OCI-LY7 (cell line): ENCODE measurements at regions not wholly inside any gene's neighbourhood (a gene's known extent, or its start where the extent isn't known, plus 50 kb on each side); places are given as distances from the start of the nearest gene placed in this dataset.

Experiments used
- BruUV-seq: library from RNA; stranded (reverse); fragments of 400-500 nt; replicated peaks from 2 replicates; lab custom pipeline; 2021; lab: Mats Ljungman, UMichigan
- CTCF ChIA-PET: fragments of 300-600 bp; sonication (Branson Sonifier 250); formaldehyde crosslinking; loops from one replicate; lab custom pipeline; 2022; ENCODE audit warnings: antibody characterized with exemption; ENCODE audit not compliant: unreplicated experiment; lab: Charles Lee
- POLR2A ChIA-PET: fragments of 300-600 bp; sonication (Branson Sonifier 250); formaldehyde crosslinking; loops from one replicate; lab custom pipeline; 2022; ENCODE audit warnings: antibody characterized with exemption; lab: Charles Lee
- DNase-seq: peaks from one replicate; pipeline ENCODE4 v3.0.0-alpha.2; 2015; ENCODE audit warnings: low spot score
- H2AFZ ChIP-seq: fragments of 200-600 bp; sonication (generic), shearing (Covaris generic); 2 replicates; pipeline ENCODE4 v1.6.1; 2014; ENCODE audit warnings: mild to moderate bottlenecking, antibody characterized with exemption, low read length, moderate library complexity
- H3K27ac ChIP-seq: fragments of 200-600 bp; sonication (generic); 2 replicates; pipeline ENCODE4 v1.5.1; 2014; ENCODE audit warnings: mixed run types, low read depth, mild to moderate bottlenecking, moderate library complexity, low read length, inconsistent platforms; ENCODE audit not compliant: poor library complexity, severe bottlenecking
- H3K36me3 ChIP-seq: fragments of 200-600 bp; sonication (generic); 2 replicates; pipeline ENCODE4 v1.6.1; 2014; ENCODE audit warnings: mild to moderate bottlenecking, antibody characterized with exemption, low read length, moderate library complexity, mixed read lengths; ENCODE audit not compliant: insufficient read depth
- H3K4me1 ChIP-seq: fragments of 200-600 bp; sonication (generic); 2 replicates; pipeline ENCODE4 v1.5.1; 2014; ENCODE audit warnings: mild to moderate bottlenecking, low read length; ENCODE audit not compliant: insufficient read depth, poor library complexity, severe bottlenecking
- H3K4me2 ChIP-seq: fragments of 200-600 bp; sonication (generic); 2 replicates; pipeline ENCODE4 v1.6.1; 2014; ENCODE audit warnings: mild to moderate bottlenecking, low read length
- H3K4me3 ChIP-seq: fragments of 200-600 bp; sonication (generic); 2 replicates; pipeline ENCODE4 v1.5.1; 2014; ENCODE audit warnings: mild to moderate bottlenecking, low read depth, low read length; ENCODE audit not compliant: poor library complexity, severe bottlenecking
- H3K79me2 ChIP-seq: fragments of 200-600 bp; sonication (generic); 2 replicates; pipeline ENCODE4 v1.6.1; 2016; ENCODE audit warnings: low read depth, mild to moderate bottlenecking, low read length, moderate library complexity, mixed read lengths; ENCODE audit not compliant: insufficient read depth
- H3K9me2 ChIP-seq: fragments of 200-600 bp; sonication (generic); 2 replicates; pipeline ENCODE4 v1.6.1; 2016; ENCODE audit warnings: mild to moderate bottlenecking, low read length, mixed read lengths; ENCODE audit not compliant: insufficient read depth
- H3K9me3 ChIP-seq: fragments of 200-600 bp; sonication (generic); 2 replicates; pipeline ENCODE4 v1.6.1; 2014; ENCODE audit warnings: mild to moderate bottlenecking, mixed run types, low read length, mixed read lengths
- H4K20me1 ChIP-seq: fragments of 200-600 bp; sonication (generic); 2 replicates; pipeline ENCODE4 v1.6.1; 2014; ENCODE audit warnings: mild to moderate bottlenecking, antibody characterized with exemption, low read length, moderate library complexity, mixed read lengths; ENCODE audit not compliant: insufficient read depth
- CTCF ChIP-seq: fragments of 200-600 bp; sonication (generic); conservative IDR thresholded peaks from 2 replicates; pipeline ENCODE4 v1.5.1; 2014; ENCODE audit warnings: mild to moderate bottlenecking, antibody characterized with exemption, low read length, moderate library complexity, mixed read lengths
- EZH2phosphoT487 ChIP-seq: fragments of 200-600 bp; sonication (generic); IDR thresholded peaks from 2 replicates; pipeline ENCODE4 v1.6.1; 2018; ENCODE audit warnings: low read depth, borderline replicate concordance, mild to moderate bottlenecking, mixed run types, antibody characterized with exemption, low read length, moderate library complexity, mixed read lengths
- intact Hi-C: fragments of 100-400 bp; cut with micrococcal nuclease; formaldehyde crosslinking; loops from one replicate; pipeline ENCODE4 v1.10.0; 2022; ENCODE audit not compliant: unreplicated experiment

GRCh38 chr5:135217669-135218485, 181.2 kb downstream of the MACROH2A1 start:
- Histone ChIP-seq H3K4me1 (no peaks in the 10 kb centered on the region), H3K9me3 (no peaks in the 10 kb centered on the region), H3K4me3 (no peak overlapping the region), H3K27ac (no peak overlapping the region), H3K9me2 (no peaks in the 10 kb centered on the region), H3K79me2 (no peaks in the 10 kb centered on the region), H3K36me3 (no peaks in the 10 kb centered on the region), H4K20me1 (no peaks in the 10 kb centered on the region), H2AFZ (no peak overlapping the region), H3K4me2 (no peak overlapping the region)
- intact Hi-C loops = loop anchor here (5.0 kb wide), 1 partner anchor 114 kb away; no protein-coding TSS in a partner anchor
- no peak for TF ChIP-seq EZH2phosphoT487
- TF ChIP-seq CTCF = peak; percentile 56
- no peak for DNase-seq
- POLR2A ChIA-PET = no interaction called here
- CTCF ChIA-PET = interaction anchor here (0.6 kb wide), 1 partner anchor 79 kb away, joined by 3 read pairs; no protein-coding TSS in a partner anchor
- BruUV-seq = no TSS peak

- Histone ChIP-seq H2AFZ (no peak overlapping the region), H3K27ac (no peak overlapping the region), H3K4me2 (no peak overlapping the region), H3K4me3 (no peak overlapping the region), H3K79me2 (no peaks in the 10 kb centered on the region), H3K9me2 (no peaks in the 10 kb centered on the region), H3K36me3 (no peaks in the 10 kb centered on the region), H3K4me1 (no peaks in the 10 kb centered on the region), H3K9me3 (no peaks in the 10 kb centered on the region), H4K20me1 (no peaks in the 10 kb centered on the region)
- BruUV-seq = no TSS peak
- ChIA-PET CTCF (interaction anchor here (1.2 kb wide), 1 partner anchor 300 kb away, joined by 3 read pairs; no protein-coding TSS in a partner anchor), POLR2A (interaction anchor here (0.5 to 0.7 kb wide), 4 partner anchors 11 to 460 kb away, joined by 3 to 5 read pairs (median 4); no protein-coding TSS in a partner anchor)
- no peak for DNase-seq
- intact Hi-C loops = loop anchor here (5.0 kb wide), 1 partner anchor 116 kb away; no protein-coding TSS in a partner anchor
- no peak for TF ChIP-seq CTCF
- TF ChIP-seq EZH2phosphoT487 = no peak
Observed at GRCh38 chr5:135216471-135217343, 182.3 kb downstream of the MACROH2A1 start.
